ENCODE measurements at regions not wholly inside any gene's neighbourhood (a gene's known extent, or its start where the extent isn't known, plus 50 kb on each side); places are given as distances from the start of the nearest gene placed in this dataset.

GRCh38 chr5:164002628-164003027, 497.2 kb downstream of the MAT2B start (continued):
- TF ChIP-seq ZNF678 (CRISPR knock-in tag; IDR thresholded peaks at IDR 0.05): no peak

DNA sequence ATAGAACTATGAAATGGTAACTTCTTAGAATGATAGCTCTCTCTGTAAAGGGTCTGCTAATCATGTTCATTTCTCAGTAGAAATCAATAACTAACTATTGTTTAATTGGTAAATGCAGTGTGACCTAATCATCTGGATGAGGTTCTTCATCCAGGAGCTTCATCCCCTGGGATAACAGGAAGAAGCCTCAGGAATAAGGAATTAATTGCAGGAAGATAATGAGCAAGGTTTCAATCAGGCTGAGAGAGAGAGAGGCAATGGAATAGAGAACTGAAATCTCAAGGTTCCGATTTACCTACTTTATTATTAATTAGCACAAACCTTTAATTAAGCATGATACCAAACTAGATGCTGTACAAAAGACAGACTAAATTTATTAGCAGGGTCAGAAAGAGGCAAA, 499.7 kb downstream of the MAT2B start:
- Histone ChIP-seq H3K4me1 (ENCODE audit: insufficient read depth, low read length) (no peaks in the 10 kb centered on the region), H3K9ac (ENCODE audit: insufficient read depth, low read depth, low read length) (no peak overlapping the region), H3K4me3 (replicated peaks in 1 of 3; ENCODE audit: insufficient read depth in 1 of 3, low read depth in 2 of 3, low read length in 3 of 3) (no peak overlapping the region), H3K9me3 (ENCODE audit: low read length) (no peaks in the 10 kb centered on the region), H3K36me3 (replicated peaks in 1 of 2; ENCODE audit: control insufficient read depth in 1 of 2, insufficient read depth in 2 of 2, low read length in 2 of 2) (no peaks in the 10 kb centered on the region), H2AFZ (ENCODE audit: low read length) (no peak overlapping the region), H3K27ac (ENCODE audit: extremely low read length, insufficient read depth, low read length) (no peak overlapping the region), H4K20me1 (ENCODE audit: insufficient read depth, low read length) (no peaks in the 10 kb centered on the region), H3K27me3 (ENCODE audit: control insufficient read depth in 1 of 2, insufficient read depth in 2 of 2, low read length in 2 of 2) (no peaks in the 10 kb centered on the region), H3K79me2 (ENCODE audit: insufficient read depth, low read length) (no peaks in the 10 kb centered on the region), H3K4me2 (ENCODE audit: low read depth, low read length) (no peak overlapping the region)
- 10% methylated on average over 1 of the region's 1 CpG for WGBS (ENCODE audit: low lambda C conversion rate)
- no peak for DNase-seq (ENCODE audit: low spot score)
- BruUV-seq (replicated peaks): no TSS peak
- POLR2A ChIA-PET: no interaction called here
- in situ Hi-C loops (cut with HindIII; ENCODE audit: extremely low pct_ligation_motif_present, low pct_unique_long_range_greater_than_20kb) (loop anchor here (25.0 kb wide), 2 partner anchors 507 to 1207 kb away; no protein-coding TSS in a partner anchor), intact Hi-C loops (cut with micrococcal nuclease; ENCODE audit: unreplicated experiment) (no loop called here)
- ATAC-seq: no peak
- no peak for FAIRE-seq
- TF ChIP-seq HDAC6 (IDR thresholded peaks at IDR 0.05; ENCODE audit: low read depth, low read length): no peak
- no peak for TF ChIP-seq RNF2 (conservative IDR thresholded peaks at IDR 0.05; ENCODE audit: low read depth)
- TF ChIP-seq ZFP62 (CRISPR knock-in tag; IDR thresholded peaks at IDR 0.05): no peak
- TF ChIP-seq ZNF747 (CRISPR knock-in tag; IDR thresholded peaks at IDR 0.05; ENCODE audit: borderline replicate concordance): no peak
- TF ChIP-seq CCAR2 (optimal IDR thresholded peaks at IDR 0.05; ENCODE audit: low read depth, low read length): no peak
- no peak for TF ChIP-seq ZNF317 (CRISPR knock-in tag; IDR thresholded peaks at IDR 0.05)
- TF ChIP-seq ZNF570 (CRISPR knock-in tag; IDR thresholded peaks at IDR 0.05; ENCODE audit: borderline replicate concordance): no peak
- CTCF ChIA-PET (ENCODE audit: low intra/inter-chr PET ratio, low total read pairs): no interaction called here

DNA sequence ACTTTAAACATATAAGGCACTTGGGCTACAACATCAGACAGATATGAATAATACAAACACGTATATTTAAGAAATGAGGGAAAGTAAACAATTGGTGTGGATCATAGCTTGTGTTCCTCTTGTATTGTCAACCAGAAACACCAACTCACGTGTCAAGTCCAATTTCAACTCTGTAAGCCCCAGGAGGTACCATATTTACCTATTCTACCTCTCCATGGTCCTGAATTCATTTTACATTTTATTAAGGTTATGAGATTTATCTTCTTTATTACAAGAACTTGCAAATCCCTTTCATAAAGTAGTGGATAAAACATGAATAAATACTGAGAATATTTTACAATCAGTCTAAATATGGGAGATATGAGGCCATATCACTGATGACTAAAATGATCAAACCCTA, 501.6 kb downstream of the MAT2B start:
- FAIRE-seq: no peak
- CTCF ChIA-PET (ENCODE audit: low intra/inter-chr PET ratio, low total read pairs): no interaction called here

More for the DNA sequence above, 501.6 kb downstream of the MAT2B start:
- in situ Hi-C loops (cut with HindIII; ENCODE audit: extremely low pct_ligation_motif_present, low pct_unique_long_range_greater_than_20kb) (loop anchor here (25.0 kb wide), 2 partner anchors 505 to 1205 kb away; no protein-coding TSS in a partner anchor), intact Hi-C loops (cut with micrococcal nuclease; ENCODE audit: unreplicated experiment) (no loop called here)
- WGBS (ENCODE audit: low lambda C conversion rate): 0% methylated on average over 2 of the region's 2 CpGs
- H3K4me3 ChIP-seq (replicated peaks in 1 of 3; ENCODE audit: insufficient read depth in 1 of 3, low read depth in 2 of 3, low read length in 3 of 3): no peak overlapping the region
- ATAC-seq: no peak
- DNase-seq (ENCODE audit: low spot score): no peak
- H3K27ac ChIP-seq (ENCODE audit: extremely low read length, insufficient read depth, low read length): no peak overlapping the region
- H3K9me3 ChIP-seq (ENCODE audit: low read length): no peaks in the 10 kb centered on the region
- POLR2A ChIA-PET: no interaction called here
- H3K4me1 ChIP-seq (ENCODE audit: insufficient read depth, low read length): no peaks in the 10 kb centered on the region
- no peak for TF ChIP-seq ELF1 (CRISPR knock-in tag; IDR thresholded peaks at IDR 0.05)
- TF ChIP-seq, protein P1, sequence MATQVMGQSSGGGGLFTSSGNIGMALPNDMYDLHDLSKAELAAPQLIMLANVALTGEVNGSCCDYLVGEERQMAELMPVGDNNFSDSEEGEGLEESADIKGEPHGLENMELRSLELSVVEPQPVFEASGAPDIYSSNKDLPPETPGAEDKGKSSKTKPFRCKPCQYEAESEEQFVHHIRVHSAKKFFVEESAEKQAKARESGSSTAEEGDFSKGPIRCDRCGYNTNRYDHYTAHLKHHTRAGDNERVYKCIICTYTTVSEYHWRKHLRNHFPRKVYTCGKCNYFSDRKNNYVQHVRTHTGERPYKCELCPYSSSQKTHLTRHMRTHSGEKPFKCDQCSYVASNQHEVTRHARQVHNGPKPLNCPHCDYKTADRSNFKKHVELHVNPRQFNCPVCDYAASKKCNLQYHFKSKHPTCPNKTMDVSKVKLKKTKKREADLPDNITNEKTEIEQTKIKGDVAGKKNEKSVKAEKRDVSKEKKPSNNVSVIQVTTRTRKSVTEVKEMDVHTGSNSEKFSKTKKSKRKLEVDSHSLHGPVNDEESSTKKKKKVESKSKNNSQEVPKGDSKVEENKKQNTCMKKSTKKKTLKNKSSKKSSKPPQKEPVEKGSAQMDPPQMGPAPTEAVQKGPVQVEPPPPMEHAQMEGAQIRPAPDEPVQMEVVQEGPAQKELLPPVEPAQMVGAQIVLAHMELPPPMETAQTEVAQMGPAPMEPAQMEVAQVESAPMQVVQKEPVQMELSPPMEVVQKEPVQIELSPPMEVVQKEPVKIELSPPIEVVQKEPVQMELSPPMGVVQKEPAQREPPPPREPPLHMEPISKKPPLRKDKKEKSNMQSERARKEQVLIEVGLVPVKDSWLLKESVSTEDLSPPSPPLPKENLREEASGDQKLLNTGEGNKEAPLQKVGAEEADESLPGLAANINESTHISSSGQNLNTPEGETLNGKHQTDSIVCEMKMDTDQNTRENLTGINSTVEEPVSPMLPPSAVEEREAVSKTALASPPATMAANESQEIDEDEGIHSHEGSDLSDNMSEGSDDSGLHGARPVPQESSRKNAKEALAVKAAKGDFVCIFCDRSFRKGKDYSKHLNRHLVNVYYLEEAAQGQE (IDR thresholded peaks at IDR 0.05; ENCODE audit: borderline replicate concordance in 1 of 2, low read depth in 1 of 2, low read length in 2 of 2): 0 out of 4 replicates have a peak, but pooled peaks of 1 of the 2 experiments have one; percentile 49
- no peak overlapping the region for H2AFZ ChIP-seq (ENCODE audit: low read length)
- H3K27me3 ChIP-seq (ENCODE audit: control insufficient read depth in 1 of 2, insufficient read depth in 2 of 2, low read length in 2 of 2): no peaks in the 10 kb centered on the region
- no peaks in the 10 kb centered on the region for H3K79me2 ChIP-seq (ENCODE audit: insufficient read depth, low read length)
- no peaks in the 10 kb centered on the region for H3K36me3 ChIP-seq (replicated peaks in 1 of 2; ENCODE audit: control insufficient read depth in 1 of 2, insufficient read depth in 2 of 2, low read length in 2 of 2)
- H3K4me2 ChIP-seq (ENCODE audit: low read depth, low read length): no peak overlapping the region
- H3K9ac ChIP-seq (ENCODE audit: insufficient read depth, low read depth, low read length): no peak overlapping the region
- BruUV-seq (replicated peaks): no TSS peak
- no peaks in the 10 kb centered on the region for H4K20me1 ChIP-seq (ENCODE audit: insufficient read depth, low read length)
